ENCODE measurements at regions not wholly inside any gene's neighbourhood (a gene's known extent, or its start where the extent isn't known, plus 50 kb on each side); places are given as distances from the start of the nearest gene placed in this dataset.

DNA sequence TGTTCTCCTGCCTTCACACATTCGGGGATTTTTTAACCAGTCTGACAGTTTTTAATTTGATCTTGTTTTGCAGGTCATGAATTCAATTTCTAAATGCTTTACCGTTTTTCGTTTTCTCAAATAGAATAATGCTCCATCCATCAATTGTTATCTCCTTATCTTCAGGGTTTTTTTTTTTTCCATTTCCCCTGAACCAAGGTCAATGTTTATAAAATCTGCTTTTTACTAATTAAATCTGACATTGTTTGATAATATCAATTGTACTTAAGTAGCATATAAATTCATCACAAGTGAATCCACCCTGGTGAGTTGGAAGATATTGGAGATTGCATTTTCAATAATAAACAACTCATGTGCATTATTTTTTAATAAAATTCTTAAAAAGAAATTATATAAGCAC lies 2004.6 kb upstream of the WWC1 start:
- TF ChIP-seq, protein P1, sequence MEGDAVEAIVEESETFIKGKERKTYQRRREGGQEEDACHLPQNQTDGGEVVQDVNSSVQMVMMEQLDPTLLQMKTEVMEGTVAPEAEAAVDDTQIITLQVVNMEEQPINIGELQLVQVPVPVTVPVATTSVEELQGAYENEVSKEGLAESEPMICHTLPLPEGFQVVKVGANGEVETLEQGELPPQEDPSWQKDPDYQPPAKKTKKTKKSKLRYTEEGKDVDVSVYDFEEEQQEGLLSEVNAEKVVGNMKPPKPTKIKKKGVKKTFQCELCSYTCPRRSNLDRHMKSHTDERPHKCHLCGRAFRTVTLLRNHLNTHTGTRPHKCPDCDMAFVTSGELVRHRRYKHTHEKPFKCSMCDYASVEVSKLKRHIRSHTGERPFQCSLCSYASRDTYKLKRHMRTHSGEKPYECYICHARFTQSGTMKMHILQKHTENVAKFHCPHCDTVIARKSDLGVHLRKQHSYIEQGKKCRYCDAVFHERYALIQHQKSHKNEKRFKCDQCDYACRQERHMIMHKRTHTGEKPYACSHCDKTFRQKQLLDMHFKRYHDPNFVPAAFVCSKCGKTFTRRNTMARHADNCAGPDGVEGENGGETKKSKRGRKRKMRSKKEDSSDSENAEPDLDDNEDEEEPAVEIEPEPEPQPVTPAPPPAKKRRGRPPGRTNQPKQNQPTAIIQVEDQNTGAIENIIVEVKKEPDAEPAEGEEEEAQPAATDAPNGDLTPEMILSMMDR (IDR thresholded peaks at IDR 0.05): no peak
- no peak for TF ChIP-seq POLR2A (IDR thresholded peaks at IDR 0.05)
